Panc1 (cell line): ENCODE measurements at regions not wholly inside any gene's neighbourhood (a gene's known extent, or its start where the extent isn't known, plus 50 kb on each side); places are given as distances from the start of the nearest gene placed in this dataset.

Experiments
- ATAC-seq: fragments of 200-7000 bp; cut with Tn5 transposase; 2 replicates; pipeline ENCODE4 v1.9.1; 2020; ENCODE audit warnings: mild to moderate bottlenecking, moderate library complexity
- BruUV-seq: library from RNA; stranded (reverse); fragments of 400-500 nt; replicated peaks from 2 replicates; lab custom pipeline; 2021; lab: Mats Ljungman, UMichigan
- CTCF ChIA-PET: fragments of 300-600 bp; sonication (Branson Sonifier 250); formaldehyde crosslinking; loops from one replicate; lab custom pipeline; 2022; ENCODE audit warnings: antibody characterized with exemption; lab: Charles Lee
- POLR2A ChIA-PET: fragments of 300-600 bp; sonication (Branson Sonifier 250); formaldehyde crosslinking; loops from one replicate; lab custom pipeline; 2022; ENCODE audit warnings: antibody characterized with exemption; lab: Charles Lee
- DNase-seq: peaks from one replicate; pipeline ENCODE4 v3.0.0-alpha.2; 2010; ENCODE audit warnings: low read depth, low spot score
- H3K27ac ChIP-seq: 2 replicates; pipeline ENCODE4 v1.5.1; 2011; ENCODE audit warnings: mild to moderate bottlenecking, low read length, inconsistent platforms
- H3K27me3 ChIP-seq: fragments of 200-500 bp; sonication (Bioruptor generic); 2 replicates; pipeline ENCODE4 v1.6.0; 2014; ENCODE audit warnings: low read length, inconsistent platforms; ENCODE audit not compliant: control insufficient read depth, insufficient read depth
- H3K36me3 ChIP-seq: fragments of 200-500 bp; sonication (Bioruptor generic); 2 replicates; pipeline ENCODE4 v1.5.1; 2014; ENCODE audit warnings: inconsistent platforms, mild to moderate bottlenecking, low read length, moderate library complexity; ENCODE audit not compliant: control insufficient read depth, insufficient read depth
- H3K4me1 ChIP-seq: 2 replicates; pipeline ENCODE4 v1.5.1; 2011; ENCODE audit warnings: inconsistent platforms, mild to moderate bottlenecking, low read length, moderate library complexity; ENCODE audit not compliant: control insufficient read depth, insufficient read depth
- H3K4me3 ChIP-seq, 2 experiments: 2 replicates each; pipeline ENCODE4 v1.5.1; 2011 to 2012; ENCODE audit warnings: low read depth in 2 of 2, low read length in 2 of 2, mild to moderate bottlenecking in 2 of 2, inconsistent platforms in 1 of 2, moderate library complexity in 1 of 2
- H3K9me3 ChIP-seq: fragments of 200-500 bp; sonication (Bioruptor generic); 2 replicates; pipeline ENCODE4 v1.5.1; 2014; ENCODE audit warnings: low read depth, mild to moderate bottlenecking, inconsistent platforms, low read length, moderate library complexity; ENCODE audit not compliant: control insufficient read depth, insufficient read depth
- POLR2AphosphoS5 ChIP-seq: IDR thresholded peaks from 2 replicates; pipeline ENCODE4 v1.6.1; 2012; ENCODE audit warnings: mild to moderate bottlenecking, low read depth, low read length, moderate library complexity
- SIN3A ChIP-seq: IDR thresholded peaks from 2 replicates; pipeline ENCODE4 v1.6.1; 2012; ENCODE audit warnings: low read depth, mild to moderate bottlenecking, low read length, moderate library complexity, borderline replicate concordance; ENCODE audit not compliant: insufficient read depth
- TCF7L2 ChIP-seq: IDR thresholded peaks from 2 replicates; pipeline ENCODE4 v1.6.1; 2011; ENCODE audit warnings: mild to moderate bottlenecking, low read depth, low read length, inconsistent platforms
- in situ Hi-C: cut with HindIII; loops from 2 replicates; pipeline ENCODE4 v1.10.0; 2016; ENCODE audit warnings: low sequenced_read_pairs, low pct_unique_long_range_greater_than_20kb
- intact Hi-C: fragments of 100-400 bp; cut with micrococcal nuclease; formaldehyde crosslinking; loops from one replicate; pipeline ENCODE4 v1.10.0; 2022; ENCODE audit not compliant: unreplicated experiment
- TF ChIP-seq, protein P1 (sequence below), 2 experiments: IDR thresholded peaks; 2 replicates each; pipeline ENCODE4 v1.6.1; 2011 to 2012; ENCODE audit warnings: low read depth in 2 of 2, control low read depth in 1 of 2, low read length in 1 of 2, mild to moderate bottlenecking in 1 of 2, moderate library complexity in 1 of 2; ENCODE audit not compliant: insufficient read depth in 1 of 2
- TF ChIP-seq, protein P2 (sequence below): fragments of 450-650 bp; IDR thresholded peaks from 2 replicates; pipeline ENCODE4 v1.5.1; 2017; ENCODE audit warnings: mild to moderate bottlenecking

DNA sequence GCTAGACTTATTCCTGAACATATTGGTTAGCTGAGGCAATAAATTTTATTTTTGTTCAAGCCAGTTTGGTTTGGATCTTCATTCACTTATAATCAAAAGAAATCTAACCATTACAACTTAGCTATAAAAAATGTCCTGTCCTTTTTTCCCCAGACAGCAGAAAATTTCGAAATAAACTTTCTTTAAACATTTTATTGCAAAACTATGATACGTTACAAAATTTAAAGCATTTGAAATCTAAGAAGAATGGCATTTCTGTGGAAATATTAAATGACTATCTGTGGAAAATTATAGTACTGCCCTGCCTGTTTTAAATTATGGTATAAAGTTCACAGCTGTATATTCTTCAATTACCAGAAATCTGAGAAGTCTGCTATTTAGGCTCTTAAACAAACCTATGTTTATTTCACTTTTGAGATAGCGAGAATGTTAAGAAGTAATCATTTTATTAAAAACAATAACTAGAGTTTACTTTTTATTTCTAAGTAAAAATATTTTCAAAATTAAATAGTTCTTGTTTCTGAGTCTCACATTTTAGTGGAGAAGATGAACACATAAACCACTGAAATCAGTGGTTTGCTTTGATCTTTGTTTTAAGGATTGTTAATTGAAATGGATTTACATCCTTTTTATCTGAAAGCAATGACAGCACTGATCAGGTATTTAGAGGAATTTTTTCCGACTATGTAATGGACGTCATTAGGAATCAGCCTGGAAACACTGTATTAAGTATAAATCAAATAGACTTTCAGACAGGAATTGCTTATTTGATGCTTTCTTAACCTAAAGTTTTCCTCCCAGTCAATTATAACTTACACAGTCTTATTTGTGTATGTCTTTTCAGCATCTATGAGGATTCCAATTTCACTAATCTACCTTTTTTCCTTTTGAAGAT is 553.7 kb downstream of the COL12A1 start (continued):
- no peak for TF ChIP-seq TCF7L2

DNA sequence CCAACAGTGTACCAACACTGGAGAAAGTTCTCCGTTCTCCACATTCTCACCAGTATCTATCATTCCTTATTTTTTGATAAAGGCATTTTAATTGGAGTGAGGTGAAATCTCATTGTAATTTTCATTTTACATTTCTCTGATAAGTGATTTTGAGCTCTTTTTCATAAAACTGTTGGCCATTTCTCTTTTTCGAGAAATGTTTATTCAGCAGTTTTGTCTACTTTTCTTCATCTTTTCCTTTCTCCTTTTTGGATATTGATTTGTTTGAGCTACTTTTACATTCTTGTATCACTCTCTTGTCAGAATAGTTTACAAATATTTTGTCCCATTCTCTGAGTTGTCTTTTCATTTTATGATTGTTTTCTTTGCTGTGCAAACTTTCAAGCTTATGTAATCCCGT is 555.2 kb downstream of the COL12A1 start:
- TF ChIP-seq TCF7L2: no peak
- no peaks in the 10 kb centered on the region for H3K27me3 ChIP-seq
- ChIA-PET CTCF (no interaction called here), POLR2A (no interaction called here)
- no peak overlapping the region for H3K27ac ChIP-seq
- H3K36me3 ChIP-seq: no peaks in the 10 kb centered on the region
- no peaks in the 10 kb centered on the region for H3K4me1 ChIP-seq
- no peaks in the 10 kb centered on the region for H3K9me3 ChIP-seq
- H3K4me3 ChIP-seq: no peak overlapping the region
- in situ Hi-C loops (no loop called here), intact Hi-C loops (no loop called here)
- ATAC-seq: no peak
- DNase-seq: no peak
- BruUV-seq: no TSS peak

DNA sequence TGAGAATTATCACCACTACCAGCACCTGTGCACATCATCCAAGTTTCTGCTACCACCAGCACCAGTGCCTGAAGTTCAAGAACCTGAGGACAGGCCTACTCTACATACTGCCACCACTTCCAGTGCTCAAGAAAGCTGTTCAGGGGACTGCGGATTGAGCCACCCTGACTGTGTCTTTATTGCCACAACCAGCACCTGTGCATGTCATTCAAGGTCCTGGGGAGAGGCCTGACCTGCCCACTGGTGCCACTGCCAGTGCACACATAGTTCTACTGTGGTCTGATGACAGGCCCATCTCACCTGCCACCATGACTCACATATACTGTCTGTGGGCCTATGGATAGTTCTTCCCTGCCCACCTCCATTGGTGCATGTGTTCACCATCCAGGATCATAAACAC is 559.4 kb downstream of the COL12A1 start:
- ChIA-PET CTCF (no interaction called here), POLR2A (no interaction called here)
- no peaks in the 10 kb centered on the region for H3K4me1 ChIP-seq
- no peaks in the 10 kb centered on the region for H3K36me3 ChIP-seq
- H3K4me3 ChIP-seq: no peak overlapping the region
- BruUV-seq: no TSS peak
- no peaks in the 10 kb centered on the region for H3K27me3 ChIP-seq
- intact Hi-C loops (no loop called here), in situ Hi-C loops (no loop called here)
- TF ChIP-seq, protein P1, sequence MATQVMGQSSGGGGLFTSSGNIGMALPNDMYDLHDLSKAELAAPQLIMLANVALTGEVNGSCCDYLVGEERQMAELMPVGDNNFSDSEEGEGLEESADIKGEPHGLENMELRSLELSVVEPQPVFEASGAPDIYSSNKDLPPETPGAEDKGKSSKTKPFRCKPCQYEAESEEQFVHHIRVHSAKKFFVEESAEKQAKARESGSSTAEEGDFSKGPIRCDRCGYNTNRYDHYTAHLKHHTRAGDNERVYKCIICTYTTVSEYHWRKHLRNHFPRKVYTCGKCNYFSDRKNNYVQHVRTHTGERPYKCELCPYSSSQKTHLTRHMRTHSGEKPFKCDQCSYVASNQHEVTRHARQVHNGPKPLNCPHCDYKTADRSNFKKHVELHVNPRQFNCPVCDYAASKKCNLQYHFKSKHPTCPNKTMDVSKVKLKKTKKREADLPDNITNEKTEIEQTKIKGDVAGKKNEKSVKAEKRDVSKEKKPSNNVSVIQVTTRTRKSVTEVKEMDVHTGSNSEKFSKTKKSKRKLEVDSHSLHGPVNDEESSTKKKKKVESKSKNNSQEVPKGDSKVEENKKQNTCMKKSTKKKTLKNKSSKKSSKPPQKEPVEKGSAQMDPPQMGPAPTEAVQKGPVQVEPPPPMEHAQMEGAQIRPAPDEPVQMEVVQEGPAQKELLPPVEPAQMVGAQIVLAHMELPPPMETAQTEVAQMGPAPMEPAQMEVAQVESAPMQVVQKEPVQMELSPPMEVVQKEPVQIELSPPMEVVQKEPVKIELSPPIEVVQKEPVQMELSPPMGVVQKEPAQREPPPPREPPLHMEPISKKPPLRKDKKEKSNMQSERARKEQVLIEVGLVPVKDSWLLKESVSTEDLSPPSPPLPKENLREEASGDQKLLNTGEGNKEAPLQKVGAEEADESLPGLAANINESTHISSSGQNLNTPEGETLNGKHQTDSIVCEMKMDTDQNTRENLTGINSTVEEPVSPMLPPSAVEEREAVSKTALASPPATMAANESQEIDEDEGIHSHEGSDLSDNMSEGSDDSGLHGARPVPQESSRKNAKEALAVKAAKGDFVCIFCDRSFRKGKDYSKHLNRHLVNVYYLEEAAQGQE (IDR thresholded peaks at IDR 0.05; ENCODE audit: insufficient read depth in 1 of 2, low read depth in 2 of 2, low read length in 1 of 2): no peak
- TF ChIP-seq TCF7L2 (no peak), SIN3A (no peak), POLR2AphosphoS5 (no peak)
- TF ChIP-seq, protein P2, sequence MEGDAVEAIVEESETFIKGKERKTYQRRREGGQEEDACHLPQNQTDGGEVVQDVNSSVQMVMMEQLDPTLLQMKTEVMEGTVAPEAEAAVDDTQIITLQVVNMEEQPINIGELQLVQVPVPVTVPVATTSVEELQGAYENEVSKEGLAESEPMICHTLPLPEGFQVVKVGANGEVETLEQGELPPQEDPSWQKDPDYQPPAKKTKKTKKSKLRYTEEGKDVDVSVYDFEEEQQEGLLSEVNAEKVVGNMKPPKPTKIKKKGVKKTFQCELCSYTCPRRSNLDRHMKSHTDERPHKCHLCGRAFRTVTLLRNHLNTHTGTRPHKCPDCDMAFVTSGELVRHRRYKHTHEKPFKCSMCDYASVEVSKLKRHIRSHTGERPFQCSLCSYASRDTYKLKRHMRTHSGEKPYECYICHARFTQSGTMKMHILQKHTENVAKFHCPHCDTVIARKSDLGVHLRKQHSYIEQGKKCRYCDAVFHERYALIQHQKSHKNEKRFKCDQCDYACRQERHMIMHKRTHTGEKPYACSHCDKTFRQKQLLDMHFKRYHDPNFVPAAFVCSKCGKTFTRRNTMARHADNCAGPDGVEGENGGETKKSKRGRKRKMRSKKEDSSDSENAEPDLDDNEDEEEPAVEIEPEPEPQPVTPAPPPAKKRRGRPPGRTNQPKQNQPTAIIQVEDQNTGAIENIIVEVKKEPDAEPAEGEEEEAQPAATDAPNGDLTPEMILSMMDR: no peak
- DNase-seq (no peak), ATAC-seq (no peak)
- no peaks in the 10 kb centered on the region for H3K9me3 ChIP-seq
- no peak overlapping the region for H3K27ac ChIP-seq
